SK-N-SH treated with all-trans-retinoic acid at 6 μM for 48 hours (cell line): ENCODE measurements at regions not wholly inside any gene's neighbourhood (a gene's known extent, or its start where the extent isn't known, plus 50 kb on each side); places are given as distances from the start of the nearest gene placed in this dataset.

Experiments used
- CREB5 ChIP-seq: fragments of 250-450 bp; sonication (Bioruptor Pico); IDR thresholded peaks from 2 replicates; pipeline ENCODE4 v1.5.1; 2020; ENCODE audit warnings: low read depth, mild to moderate bottlenecking, moderate library complexity
- ISL1 ChIP-seq: fragments of 250-450 bp; sonication (Bioruptor Pico); IDR thresholded peaks from 2 replicates; pipeline ENCODE4 v2.1.2; 2022; ENCODE audit warnings: mild to moderate bottlenecking, moderate library complexity
- POU6F1 ChIP-seq: fragments of 250-450 bp; sonication (Bioruptor Pico); IDR thresholded peaks from 2 replicates; pipeline ENCODE4 v1.8.0; 2021; ENCODE audit warnings: low read depth, mild to moderate bottlenecking, moderate library complexity, borderline replicate concordance
- PPARA ChIP-seq: fragments of 250-450 bp; sonication (Bioruptor Pico); IDR thresholded peaks from 2 replicates; pipeline ENCODE4 v1.5.0; 2020; ENCODE audit warnings: mild to moderate bottlenecking, borderline replicate concordance
- RARB ChIP-seq: fragments of 250-450 bp; sonication (Bioruptor Pico); IDR thresholded peaks from 2 replicates; pipeline ENCODE4 v1.8.0; 2021; ENCODE audit warnings: mild to moderate bottlenecking, moderate library complexity
- ZNF565 ChIP-seq: fragments of 450-650 bp; formaldehyde crosslinking; conservative IDR thresholded peaks from 2 replicates; pipeline ENCODE4 v1.5.0; 2020; ENCODE audit warnings: low read depth, mild to moderate bottlenecking, moderate library complexity
- ZNF70 ChIP-seq: fragments of 450-650 bp; formaldehyde crosslinking; IDR thresholded peaks from 2 replicates; pipeline ENCODE4 v1.5.0; 2020; ENCODE audit warnings: mild to moderate bottlenecking, moderate library complexity
- ZNF8 ChIP-seq: fragments of 450-650 bp; formaldehyde crosslinking; IDR thresholded peaks from 2 replicates; pipeline ENCODE4 v1.5.0; 2020; ENCODE audit warnings: mild to moderate bottlenecking, moderate library complexity

GRCh38 chr12:103086471-103086870 is 129.0 kb downstream of the ASCL1 start:
- TF ChIP-seq POU6F1 (CRISPR knock-in tag), result no peak
- no peak for TF ChIP-seq PPARA (CRISPR knock-in tag)
- no peak for TF ChIP-seq CREB5 (CRISPR knock-in tag)
- no peak for TF ChIP-seq ZNF8 (CRISPR knock-in tag)
- no peak for TF ChIP-seq ZNF70 (CRISPR knock-in tag)
- TF ChIP-seq ISL1 (CRISPR knock-in tag), result no peak
- TF ChIP-seq RARB (CRISPR knock-in tag), result no peak
- TF ChIP-seq ZNF565 (CRISPR knock-in tag), result no peak
